NCI-H226 (cell line): ENCODE measurements at regions not wholly inside any gene's neighbourhood (a gene's known extent, or its start where the extent isn't known, plus 50 kb on each side); places are given as distances from the start of the nearest gene placed in this dataset.

ENCODE experiments used
- DNase-seq: peaks from one replicate; pipeline ENCODE4 v3.0.0-alpha.2; 2015

DNA sequence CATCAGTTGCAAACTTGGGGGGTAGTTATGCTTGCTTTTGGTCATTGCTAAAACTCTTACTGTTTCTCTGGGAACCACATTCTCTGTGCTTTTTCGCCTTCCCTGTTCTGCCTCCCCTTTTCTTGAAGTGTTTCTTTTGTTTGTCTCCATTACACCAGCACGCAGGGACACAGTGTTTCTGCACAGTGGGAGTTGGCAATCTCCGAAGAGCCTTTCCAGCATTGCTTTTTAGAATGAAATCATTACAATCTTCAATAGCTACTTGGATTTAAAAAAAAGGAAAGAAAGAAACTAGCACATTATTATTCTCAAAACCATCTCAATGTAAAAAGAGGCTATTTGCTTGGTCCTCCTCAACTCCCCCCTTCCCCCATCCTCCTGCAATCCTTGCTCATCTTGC, 536.7 kb upstream of the MMS22L start:
- no peak for DNase-seq

DNA sequence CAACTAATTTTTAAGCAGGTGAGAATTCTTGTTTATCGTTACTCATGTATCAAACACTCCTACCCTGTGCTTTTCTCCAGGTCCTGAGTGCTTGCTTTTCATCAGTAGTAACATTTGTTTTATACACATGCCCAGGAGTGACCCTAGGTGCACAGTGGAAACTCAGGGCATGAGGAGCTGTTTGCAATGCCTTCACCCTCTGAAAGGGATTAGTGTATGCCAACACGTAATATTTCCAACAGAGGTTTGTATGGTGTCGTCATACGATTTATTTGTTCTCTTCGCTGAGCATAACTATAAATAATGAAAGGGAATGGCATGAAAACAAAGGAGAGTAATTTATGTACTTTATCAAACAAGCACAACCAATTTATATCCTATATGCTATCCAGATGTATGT, 537.4 kb upstream of the MMS22L start:
- DNase-seq = no peak

DNA sequence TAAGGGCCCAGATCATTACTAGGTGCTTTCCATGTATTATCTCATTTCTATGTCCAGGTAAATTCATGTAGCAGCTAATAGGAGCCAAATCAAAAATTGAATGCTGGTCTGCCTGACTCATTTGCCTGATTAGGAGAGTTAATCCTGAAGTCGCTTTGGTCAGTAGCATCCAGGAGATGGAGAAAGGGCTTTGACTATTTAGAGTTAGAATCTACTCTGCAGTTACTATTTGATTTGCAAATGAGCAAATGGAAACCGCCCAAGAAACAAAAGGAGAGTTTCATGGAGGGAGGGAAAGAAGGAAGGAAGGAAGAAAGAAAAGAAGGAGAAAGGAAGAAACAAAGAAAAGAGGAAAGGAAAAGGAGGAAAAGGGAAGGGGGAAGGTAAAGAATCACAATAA, 539.6 kb upstream of the MMS22L start:
- DNase-seq = no peak

DNA sequence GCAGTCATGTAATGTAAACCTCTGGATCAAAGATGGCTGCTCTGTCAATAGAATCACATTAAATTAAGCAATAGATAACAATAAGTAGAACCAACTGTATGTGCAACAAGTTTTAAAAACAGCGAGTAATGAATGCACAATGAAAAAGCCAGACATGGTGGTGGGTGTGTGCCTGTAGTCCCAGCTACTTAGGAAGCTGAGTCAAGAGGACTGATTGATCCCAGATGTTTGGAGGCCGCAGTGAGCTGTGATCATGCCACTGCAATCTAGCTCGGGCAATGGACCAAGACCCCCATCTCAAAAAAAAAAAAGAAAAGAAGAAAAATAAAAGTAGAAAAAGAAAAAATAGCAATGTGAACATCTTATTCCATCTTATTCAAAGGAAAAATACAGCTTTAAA, 558.7 kb upstream of the MMS22L start:
- DNase-seq = no peak

DNA sequence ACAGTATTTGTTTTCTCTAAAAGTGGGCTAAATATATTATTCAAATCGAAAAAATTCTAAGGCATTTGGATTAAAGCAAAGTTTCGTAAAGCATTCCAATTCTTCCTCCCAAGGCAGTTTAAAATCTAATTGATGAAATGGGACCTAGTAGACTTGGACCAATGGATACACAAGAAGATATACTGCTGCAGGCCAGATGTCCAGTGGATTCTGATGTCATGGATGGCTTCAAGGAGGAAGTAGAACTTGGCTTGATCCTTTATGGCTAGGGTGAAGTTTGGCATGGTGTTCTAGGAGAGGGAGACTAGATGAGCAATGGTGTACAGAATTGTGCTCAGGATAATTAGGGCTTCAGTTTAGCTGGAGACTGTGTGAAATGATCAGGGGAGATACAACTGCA, 559.5 kb upstream of the MMS22L start:
- DNase-seq = no peak

DNA sequence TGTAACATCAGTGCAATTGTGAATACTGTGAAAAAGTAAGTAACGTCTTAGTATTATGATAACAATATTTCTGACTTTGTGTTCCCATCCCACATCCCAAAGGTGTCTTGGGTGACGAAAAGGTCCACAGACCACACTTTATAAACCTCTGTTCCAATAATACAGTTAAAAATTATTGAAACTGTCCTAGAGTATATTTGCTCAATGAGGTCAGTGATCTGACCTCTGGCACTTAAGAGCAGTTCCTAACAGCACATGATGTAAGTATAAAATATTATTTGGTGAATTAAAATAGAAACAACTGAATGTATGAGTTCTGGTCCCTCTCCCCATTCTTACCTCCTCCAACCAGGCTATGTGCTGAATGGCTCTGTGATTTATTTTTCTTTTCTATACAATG, 566.4 kb upstream of the MMS22L start:
- no peak for DNase-seq

DNA sequence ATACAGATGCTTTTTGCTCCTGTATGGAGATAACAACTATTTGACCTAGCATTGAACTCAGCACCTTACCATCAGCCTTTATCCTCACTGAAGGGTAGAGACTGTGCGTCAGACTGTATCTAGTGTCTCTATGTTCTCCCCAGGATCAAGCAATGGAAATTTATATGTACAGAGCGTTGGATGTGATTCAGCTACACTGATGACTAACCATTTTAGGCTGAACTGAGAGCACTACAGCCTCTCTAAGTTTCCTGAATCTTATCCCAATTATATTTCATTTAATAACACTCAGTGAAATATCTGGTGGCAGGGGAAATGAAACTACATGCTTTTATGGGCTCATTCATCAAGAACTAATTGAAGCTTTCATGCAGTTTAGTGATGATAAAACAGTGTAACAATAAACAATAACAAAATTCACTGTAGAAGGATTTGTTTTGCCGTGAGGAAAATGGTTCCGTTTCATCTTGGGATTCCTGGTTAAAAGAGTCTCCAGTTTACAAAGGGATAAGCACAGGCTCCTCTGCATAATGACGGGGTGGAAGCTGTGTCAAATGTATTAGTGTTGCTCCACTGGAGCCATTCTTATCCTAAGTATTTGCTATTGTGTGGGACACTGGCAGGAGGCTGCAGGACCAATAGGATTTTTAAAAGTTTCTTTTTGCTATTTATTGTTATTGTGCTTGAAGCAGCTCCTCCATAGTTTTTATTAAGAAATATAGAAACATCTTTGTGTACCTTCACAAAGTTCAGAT, 567.6 kb upstream of the MMS22L start:
- DNase-seq = no peak

DNA sequence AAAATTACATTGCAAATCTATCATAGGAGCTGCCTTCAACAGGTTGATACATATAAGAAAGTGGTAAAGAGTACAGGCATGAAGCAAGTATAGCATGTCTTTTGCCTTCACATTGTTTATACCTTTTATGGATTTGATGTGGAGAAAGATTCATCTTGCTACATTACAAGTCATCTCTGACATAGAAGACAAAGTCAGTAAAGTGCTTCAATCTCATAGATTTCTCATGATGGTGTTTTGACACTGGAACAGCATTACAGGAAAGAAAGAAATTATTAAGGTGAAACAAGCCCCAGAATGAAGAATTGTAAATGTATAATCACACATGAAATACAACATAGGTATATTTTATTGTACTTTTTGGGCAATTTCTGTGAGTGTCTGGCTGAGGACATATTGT, 580.7 kb upstream of the MMS22L start:
- DNase-seq = no peak

DNA sequence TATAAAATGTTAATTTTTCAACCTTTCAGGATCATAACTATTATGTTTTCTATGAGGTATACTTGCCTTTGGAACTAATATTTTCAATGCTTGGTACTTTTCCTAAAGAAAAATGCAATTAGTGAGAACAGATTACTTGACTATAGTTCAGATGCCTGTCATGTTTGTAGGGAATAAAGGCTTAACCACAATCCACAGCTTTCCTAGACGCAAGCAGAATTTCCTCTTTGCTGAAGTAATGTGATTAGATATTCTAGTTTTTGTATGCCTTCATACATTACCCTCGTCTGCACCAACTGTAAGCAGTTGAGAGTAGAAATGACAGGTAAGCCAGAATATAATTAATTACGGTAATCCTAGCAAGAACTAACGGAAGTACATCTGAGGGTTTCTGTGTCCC, 581.4 kb upstream of the MMS22L start:
- no peak for DNase-seq

DNA sequence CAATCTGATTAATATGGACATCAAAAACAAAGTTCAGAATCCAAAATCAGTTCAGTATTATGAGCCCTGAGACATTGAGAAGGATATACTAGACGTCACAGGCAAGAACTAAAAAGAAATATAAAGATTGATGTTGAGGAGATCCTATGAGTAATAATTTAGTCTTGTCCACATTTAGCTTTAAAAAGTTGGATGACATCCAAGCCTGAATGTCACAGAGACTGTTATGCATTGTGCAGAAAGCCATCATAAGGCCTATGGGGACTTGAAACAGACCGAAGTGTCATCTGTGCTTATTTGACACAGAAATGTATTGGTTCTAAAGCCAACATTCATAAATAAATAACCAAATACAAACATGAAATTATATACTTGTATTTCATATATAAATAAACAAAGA, 581.8 kb upstream of the MMS22L start:
- DNase-seq = no peak

DNA sequence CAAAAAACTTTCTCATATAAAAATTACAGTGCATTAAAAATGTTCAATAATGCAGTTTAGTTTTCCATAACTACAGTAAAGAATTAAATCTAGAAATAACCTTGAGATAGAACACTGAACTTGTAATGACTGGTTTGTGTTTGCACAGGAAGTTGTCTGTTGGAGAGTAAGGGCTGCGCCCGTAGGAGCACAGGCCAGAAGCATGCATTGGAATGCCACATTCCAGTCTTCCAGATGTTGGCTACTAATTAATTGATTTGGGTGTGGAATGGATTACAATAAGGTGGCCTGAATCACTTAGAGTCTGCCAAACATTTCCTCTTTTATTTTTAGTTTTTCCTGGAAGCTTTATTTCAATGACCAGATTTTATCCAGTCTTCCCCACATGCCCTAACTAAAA, 582.6 kb upstream of the MMS22L start:
- DNase-seq = no peak

DNA sequence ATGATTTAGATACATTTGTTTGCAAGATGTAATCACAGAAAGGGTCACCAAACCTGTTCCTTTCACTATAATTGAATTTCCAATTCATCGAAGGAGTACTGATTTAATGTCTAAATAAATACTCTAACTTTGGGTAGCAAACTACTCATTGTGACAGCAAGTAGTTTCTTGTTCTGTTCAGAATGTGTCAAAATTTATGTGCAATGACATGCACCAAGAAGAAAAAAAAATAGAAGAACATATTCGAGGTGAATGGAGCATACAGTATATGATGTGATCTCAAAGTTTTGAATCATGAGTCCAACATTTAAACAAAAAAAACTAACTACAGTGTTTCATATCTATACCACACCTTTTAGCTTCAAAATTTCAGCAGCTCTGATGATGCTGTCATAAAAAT, 583.6 kb upstream of the MMS22L start:
- DNase-seq = no peak

DNA sequence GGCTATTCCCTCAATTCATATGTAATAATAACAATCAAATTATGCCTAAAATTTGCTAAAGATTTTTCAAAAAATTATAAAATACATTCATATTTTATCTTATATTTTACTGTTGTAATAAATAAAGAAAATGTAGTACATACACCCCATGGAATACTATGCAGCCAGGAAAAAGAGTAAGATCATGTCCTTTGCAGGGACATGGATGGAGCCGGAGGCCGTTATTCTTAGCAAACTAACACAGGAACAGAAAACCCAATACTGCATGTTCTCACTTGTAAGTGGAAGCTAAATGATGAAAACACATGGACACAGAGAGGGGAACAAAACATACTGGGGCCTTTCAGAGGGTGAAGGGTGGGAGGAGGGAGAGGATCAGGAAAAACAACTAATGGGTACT, 584.2 kb upstream of the MMS22L start:
- DNase-seq = no peak

DNA sequence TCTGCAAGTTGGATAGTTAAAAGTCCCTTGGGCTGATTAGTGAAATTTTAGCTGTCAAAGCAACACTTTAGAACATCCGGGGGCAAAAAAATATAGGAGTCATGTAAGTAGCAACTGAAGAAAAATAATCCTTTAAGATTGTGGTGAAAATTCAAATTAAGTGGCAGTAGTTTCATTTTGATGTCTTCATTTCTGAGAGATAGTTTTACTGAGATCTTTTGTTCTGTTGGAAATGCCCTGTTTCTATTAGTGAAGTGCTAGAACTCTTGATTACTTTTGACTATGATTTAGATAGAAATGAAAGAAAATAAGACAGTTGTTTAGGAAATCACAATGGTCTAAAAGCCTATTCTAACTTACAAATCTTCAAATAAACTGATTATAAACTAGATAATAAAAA, 587.3 kb upstream of the MMS22L start:
- no peak for DNase-seq

DNA sequence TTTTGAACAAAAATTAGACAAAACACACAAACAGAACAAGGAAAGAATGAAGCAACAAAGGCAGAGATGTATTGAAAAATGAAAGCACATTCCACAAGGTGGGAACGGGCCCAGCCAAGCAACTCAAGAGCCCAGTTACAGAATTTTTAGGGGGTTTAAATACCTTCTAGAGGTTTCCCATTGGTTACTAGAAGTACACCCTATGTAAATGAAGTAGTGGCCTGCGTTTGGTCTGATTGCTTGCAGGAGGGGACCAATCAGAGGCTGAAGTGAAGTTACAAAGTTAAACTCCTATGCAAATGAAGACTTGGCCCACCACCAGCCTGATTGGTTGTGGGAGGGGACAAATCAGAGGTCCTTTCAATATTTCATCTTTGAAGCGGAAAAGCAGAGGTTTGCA, 593.7 kb upstream of the MMS22L start:
- no peak for DNase-seq

DNA sequence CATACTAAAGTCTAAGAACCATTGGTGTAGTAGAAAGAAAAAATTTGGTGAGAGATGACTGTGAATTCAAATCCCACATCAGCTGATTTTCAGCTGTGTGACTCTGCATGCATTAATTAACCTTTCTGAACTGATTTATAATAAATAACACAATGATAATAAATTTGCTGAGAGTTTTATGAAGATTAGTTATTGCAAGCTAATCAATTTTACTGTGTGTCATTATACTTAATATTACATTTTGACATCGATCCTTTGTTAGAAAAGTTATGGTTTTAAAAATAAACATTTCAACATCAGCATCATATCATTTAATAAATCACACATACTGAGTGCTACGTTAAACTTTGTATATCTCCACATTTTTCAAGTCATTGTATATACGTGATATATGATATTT, 599.7 kb upstream of the MMS22L start:
- no peak for DNase-seq

DNA sequence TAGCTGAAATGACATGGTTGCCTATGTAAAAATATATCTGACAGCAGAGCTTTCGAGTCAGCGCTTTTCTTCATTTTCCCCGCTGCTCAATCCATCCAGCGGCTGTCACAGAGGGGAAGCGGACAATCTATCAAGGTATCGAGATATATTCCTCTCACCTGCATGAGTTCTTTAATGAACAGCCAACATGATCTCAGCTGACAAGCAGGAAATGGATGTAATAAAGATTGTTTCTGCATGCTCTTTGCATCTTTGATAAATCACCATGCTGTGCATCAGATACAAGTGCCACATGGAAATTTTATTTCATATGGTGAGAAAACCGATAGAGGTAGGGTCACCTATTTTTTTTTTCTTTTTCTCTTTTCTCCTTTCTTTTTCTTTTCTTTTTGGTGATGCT, 602.3 kb upstream of the MMS22L start:
- no peak for DNase-seq

DNA sequence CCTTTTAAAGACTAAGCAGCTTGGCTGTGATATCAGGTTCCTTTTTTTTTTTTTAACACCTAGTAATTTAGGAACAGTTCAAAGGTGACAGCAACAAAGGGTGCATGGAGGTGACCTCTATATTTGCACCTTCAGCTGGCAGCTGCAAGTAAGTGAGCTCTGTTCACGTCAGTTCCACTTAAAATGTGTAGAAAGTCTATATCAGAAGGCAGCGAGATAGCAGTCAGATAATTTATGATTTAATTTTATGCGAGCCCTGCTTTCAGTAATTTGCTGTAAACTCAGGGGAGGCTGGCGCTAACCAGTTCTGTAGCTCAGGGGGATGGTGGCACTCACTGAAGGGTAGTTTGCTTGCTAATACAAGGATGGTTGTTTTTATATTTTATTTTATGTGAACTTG, 602.8 kb upstream of the MMS22L start:
- no peak for DNase-seq

DNA sequence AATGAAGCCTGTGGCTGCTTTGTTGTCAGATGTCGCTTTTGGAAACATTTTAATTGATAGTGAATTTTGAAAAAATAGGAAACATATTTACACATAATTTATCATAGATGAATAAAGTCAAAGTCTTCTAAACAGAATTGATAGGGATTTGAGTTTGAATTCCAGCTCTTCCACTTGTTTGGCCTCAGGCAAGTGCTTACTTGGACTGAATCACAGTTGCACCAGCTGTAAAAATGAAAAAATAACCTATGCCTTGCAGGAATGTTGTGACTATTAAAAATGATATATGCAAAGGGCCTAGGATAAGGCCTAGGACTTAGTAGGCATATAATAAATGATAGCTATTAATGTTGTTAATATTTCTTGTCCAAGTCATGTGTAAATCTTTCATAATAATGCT, 618.5 kb upstream of the MMS22L start:
- DNase-seq = peak; percentile 11

DNA sequence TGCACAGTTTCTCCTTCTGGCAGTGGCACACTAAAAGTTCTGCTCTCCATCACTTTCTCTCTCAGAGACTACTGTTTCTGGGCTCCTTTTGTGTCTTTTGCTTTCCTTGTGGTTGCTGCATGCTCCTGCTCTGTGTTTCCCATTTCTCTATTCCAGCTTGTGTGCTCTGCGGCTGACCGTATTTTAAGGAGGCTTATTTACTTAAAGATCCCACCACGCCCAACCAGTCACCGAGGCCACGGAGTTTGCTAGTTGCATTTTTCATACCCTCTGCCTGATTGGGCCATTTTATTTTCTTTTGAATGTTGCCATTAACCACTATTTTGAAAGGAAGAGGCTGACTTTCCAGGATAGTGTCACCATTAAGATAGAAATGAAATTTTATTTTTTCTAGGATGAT, 626.4 kb upstream of the MMS22L start:
- DNase-seq = no peak

DNA sequence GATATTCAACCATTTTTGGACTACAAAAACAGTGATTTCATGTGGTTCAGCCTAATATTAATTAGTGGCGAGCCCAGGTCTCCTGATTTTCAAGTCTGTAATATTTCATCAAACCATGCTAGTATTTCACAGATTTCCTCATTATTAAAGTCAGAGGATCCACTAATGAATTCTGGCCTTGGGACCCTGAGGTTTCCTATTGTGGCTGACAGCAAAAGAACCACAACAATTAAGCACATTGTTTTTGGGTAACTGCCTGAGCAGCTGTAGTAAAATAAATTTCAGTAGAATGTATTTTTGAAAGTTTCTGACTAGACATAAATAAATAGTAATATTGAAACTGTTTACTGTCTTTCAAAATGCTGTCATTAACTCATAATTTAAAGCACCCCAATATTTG, 630.7 kb upstream of the MMS22L start:
- no peak for DNase-seq

DNA sequence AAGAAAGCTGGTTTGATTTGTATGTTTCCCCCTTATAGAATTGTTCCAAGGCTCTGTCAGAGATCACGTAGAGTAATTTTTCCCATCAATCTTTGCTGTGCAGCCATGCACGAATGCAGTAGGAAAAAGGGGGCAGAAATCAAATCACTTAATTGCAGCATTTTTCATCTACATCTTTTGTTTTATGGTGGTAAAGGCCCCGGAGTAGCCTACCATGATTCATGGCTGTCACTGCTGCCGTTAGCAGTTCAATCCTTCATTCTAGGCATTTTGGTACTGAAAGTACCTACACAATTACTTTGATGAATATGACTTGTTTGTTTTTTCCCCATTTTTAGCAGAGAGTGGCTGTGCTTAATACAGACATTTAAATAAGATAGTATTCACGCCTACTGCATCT, 631.9 kb upstream of the MMS22L start:
- no peak for DNase-seq

DNA sequence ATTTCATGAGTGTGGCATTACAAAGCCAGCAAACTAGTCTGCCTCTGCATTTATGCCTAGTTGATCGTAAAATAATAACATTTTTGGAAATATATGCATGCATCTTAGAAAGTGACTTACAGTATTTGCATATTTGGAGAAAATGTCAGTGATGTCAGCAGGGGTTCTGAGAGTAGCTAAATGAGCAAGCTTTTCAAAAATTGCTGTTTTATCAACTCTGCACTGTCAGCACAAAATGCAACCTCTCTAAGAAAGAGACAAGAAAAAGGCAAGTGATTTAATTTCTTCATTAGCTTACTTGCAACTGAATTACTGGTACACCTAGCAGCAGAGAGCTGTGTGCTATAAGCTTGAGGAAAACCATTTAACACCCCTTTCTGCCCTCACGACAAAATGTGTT, 632.5 kb upstream of the MMS22L start:
- DNase-seq = no peak

DNA sequence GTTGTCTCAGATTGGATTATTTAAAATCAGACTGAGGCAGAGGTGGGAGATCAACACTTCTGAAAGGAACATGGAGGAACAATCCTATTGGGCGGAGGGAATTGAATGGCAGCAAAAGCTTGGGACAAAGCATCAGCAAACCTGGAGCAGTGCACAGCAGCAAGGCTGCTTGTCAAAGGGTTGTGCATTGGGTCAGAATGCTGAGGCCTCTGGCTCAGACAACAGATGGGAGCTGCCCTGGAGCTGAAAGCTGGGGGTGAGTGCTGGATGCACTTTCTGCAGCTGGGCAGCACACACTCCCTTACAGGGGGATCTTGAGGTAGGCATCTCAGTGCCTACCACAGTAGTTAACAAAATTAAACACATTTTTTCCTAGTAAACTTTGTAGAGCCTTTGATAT, 634.4 kb upstream of the MMS22L start:
- no peak for DNase-seq

DNA sequence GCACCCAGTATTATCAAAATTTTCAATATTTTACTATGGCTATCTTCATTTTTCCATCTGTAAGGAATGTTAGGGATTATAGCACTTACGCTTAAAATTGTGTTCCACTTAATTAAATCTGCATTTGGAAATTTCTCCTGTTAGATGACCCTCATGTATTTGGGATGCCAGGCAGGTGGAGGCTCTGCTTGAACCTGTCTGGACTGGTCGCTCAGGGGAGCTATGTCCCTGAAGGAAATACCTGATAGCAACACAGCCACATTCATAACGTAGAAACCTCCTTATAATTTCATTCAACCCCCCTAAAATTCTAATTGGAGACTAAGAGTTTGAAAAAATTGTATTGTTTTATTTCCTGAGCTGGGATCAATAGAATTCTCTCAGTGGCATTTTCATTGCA, 636.0 kb upstream of the MMS22L start:
- no peak for DNase-seq

DNA sequence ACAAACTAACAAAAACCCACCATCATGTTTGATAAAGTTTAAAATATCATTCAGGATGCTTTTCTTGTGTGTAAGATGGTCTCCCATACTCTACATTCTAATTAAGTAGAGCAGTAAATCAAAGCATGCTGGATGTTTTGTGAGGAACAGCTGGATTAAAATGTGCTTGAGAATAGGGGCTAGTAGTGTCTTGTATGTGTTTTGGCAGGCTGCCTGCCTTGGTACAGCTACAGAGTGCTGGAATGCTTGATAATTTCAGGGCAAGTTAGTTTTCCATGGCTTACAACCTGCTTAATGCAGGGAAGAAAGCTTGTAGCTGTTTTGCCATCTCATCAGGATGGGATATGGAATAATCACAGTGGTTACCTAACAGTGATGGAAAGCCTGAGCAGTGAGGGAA, 636.6 kb upstream of the MMS22L start:
- DNase-seq = no peak
